ENCODE measurements at regions not wholly inside any gene's neighbourhood (a gene's known extent, or its start where the extent isn't known, plus 50 kb on each side); places are given as distances from the start of the nearest gene placed in this dataset.

- TF ChIP-seq EP300 (IDR thresholded peaks at IDR 0.05) (no peak), CTCF (IDR thresholded peaks at IDR 0.05) (no peak), POLR2AphosphoS5 (IDR thresholded peaks at IDR 0.05) (no peak)
Observed at GRCh38 chr4:188197566-188197965, 58.3 kb downstream of the TRIML1 start.
